ENCODE measurements at regions not wholly inside any gene's neighbourhood (a gene's known extent, or its start where the extent isn't known, plus 50 kb on each side); places are given as distances from the start of the nearest gene placed in this dataset.

DNA sequence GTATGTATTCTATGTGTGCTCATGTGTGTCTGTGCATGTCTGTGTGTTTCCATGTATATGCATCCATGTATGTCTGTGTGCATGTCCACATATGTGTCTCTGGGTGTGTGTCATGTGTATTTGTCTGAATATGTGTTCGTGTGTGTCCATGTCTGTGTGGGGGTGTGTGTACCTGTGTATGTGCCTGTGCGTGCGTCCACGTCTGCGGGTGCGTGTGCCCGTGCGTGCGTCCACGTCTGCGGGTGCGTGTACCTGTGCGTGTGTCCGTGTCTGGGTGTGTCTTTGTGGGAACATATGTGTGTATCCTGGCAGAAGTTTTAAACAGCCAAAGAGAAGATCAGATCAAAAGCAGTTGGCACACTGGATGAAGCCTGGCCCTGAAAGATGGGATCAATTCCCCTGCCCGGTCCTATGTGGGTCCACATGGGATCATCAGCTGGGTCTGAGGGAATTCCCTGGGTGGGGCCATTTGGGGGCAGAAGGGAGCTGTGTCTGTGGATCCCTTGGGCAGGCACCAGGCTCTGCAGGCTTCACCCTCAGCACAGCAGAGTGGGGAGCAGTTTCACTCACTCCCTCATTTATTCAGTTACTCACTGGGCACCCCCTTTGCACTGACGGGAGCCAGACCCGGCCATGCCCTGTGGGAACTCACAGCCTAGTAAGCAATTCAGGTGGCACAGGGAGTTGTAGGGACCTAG lies 167.4 kb downstream of the MN1 start:
- no peaks in the 10 kb centered on the region for H3K4me1 Mint-ChIP-seq
- CTCF ChIA-PET, result no interaction called here
- H3K4me3 Mint-ChIP-seq, result no peak overlapping the region
- peaks cover 0 to 10% (median 0%) of the 10 kb centered on the region in 3 donors for H3K9me3 ChIP-seq (ENCODE audit: control extremely low read depth in 1 of 3, control insufficient read depth in 2 of 3, insufficient read depth in 1 of 3, low read length in 2 of 3)
- H3K9ac ChIP-seq (ENCODE audit: low read length), result no peak overlapping the region
- H3K9me3 Mint-ChIP-seq (ENCODE audit: insufficient read depth), result peaks cover 4% of the 10 kb centered on the region
- ATAC-seq (ENCODE audit: low read depth) (no peak), DNase-seq (no peak)
- H3K4me2 ChIP-seq (replicated peaks; ENCODE audit: low read depth, low read length, poor library complexity, severe bottlenecking), result no peak overlapping the region
- no peak overlapping the region for H3K27ac ChIP-seq (ENCODE audit: low read length in 2 of 2)
- H3K79me2 ChIP-seq (ENCODE audit: control insufficient read depth, insufficient read depth, low read length), result no peaks in the 10 kb centered on the region
- peaks cover 0 to 5% (median 0%) of the 10 kb centered on the region in 4 experiments for H3K27me3 ChIP-seq (replicated peaks in 1 of 4; ENCODE audit: control extremely low read depth in 1 of 4, control insufficient read depth in 3 of 4, insufficient read depth in 4 of 4, low read length in 3 of 4)
- H3K4me1 ChIP-seq (ENCODE audit: control insufficient read depth in 2 of 2, insufficient read depth in 2 of 2, low read length in 2 of 2), result no peaks in the 10 kb centered on the region
- TF ChIP-seq, protein P1, sequence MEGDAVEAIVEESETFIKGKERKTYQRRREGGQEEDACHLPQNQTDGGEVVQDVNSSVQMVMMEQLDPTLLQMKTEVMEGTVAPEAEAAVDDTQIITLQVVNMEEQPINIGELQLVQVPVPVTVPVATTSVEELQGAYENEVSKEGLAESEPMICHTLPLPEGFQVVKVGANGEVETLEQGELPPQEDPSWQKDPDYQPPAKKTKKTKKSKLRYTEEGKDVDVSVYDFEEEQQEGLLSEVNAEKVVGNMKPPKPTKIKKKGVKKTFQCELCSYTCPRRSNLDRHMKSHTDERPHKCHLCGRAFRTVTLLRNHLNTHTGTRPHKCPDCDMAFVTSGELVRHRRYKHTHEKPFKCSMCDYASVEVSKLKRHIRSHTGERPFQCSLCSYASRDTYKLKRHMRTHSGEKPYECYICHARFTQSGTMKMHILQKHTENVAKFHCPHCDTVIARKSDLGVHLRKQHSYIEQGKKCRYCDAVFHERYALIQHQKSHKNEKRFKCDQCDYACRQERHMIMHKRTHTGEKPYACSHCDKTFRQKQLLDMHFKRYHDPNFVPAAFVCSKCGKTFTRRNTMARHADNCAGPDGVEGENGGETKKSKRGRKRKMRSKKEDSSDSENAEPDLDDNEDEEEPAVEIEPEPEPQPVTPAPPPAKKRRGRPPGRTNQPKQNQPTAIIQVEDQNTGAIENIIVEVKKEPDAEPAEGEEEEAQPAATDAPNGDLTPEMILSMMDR (IDR thresholded peaks at IDR 0.05), result no peak
- no peak for TF ChIP-seq EZH2 (IDR thresholded peaks at IDR 0.05; ENCODE audit: borderline replicate concordance, insufficient read depth, low read depth, low read length, poor library complexity, severe bottlenecking)
- peaks cover 25% of the 10 kb centered on the region for H3K27me3 Mint-ChIP-seq
- WGBS (ENCODE audit: insufficient coverage), result 92% methylated on average over 16 of the region's 17 CpGs
- no peak overlapping the region for H3K27ac Mint-ChIP-seq
- POLR2A ChIA-PET, result no interaction called here
- H2AFZ ChIP-seq (ENCODE audit: insufficient read depth, low read depth, low read length, poor library complexity, severe bottlenecking), result no peak overlapping the region
- no peaks in the 10 kb centered on the region for H4K20me1 ChIP-seq (ENCODE audit: control insufficient read depth, insufficient read depth, low read length, poor library complexity, severe bottlenecking)
- intact Hi-C loops (cut with micrococcal nuclease), result no loop called here
- H3K4me3 ChIP-seq (ENCODE audit: control extremely low read depth in 1 of 5, extremely low read depth in 1 of 5, insufficient read depth in 1 of 5, low read depth in 2 of 5, low read length in 4 of 5), result no peak overlapping the region
- H3K36me3 ChIP-seq (replicated peaks in 1 of 2; ENCODE audit: control extremely low read depth in 1 of 2, control insufficient read depth in 1 of 2, extremely low read depth in 1 of 2, insufficient read depth in 2 of 2, low read length in 1 of 2), result no peaks in the 10 kb centered on the region

DNA sequence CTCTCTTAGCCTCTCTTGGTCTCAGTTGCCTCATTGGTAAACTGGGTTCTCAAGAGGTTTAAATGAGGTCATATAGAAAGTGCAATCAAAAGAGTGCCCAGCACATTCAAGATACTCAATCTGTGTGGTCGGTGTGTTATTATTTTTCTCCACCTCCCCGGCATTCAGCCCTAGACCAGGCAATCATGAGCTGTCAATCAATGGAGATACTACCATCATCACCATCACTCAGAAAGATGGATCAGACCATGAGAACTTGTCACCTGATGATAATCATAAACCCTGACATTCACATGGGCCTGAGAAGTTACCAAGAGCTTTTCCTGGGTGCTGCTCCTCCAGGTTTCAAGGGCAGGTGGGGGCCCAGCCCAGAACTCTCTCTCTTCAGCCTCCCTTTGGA lies 166.1 kb downstream of the MN1 start:
- H3K27me3 Mint-ChIP-seq, result peaks cover 25% of the 10 kb centered on the region
- no peak overlapping the region for H3K4me2 ChIP-seq (replicated peaks; ENCODE audit: low read depth, low read length, poor library complexity, severe bottlenecking)
- no peak for ATAC-seq (ENCODE audit: low read depth)
- H3K4me3 ChIP-seq (ENCODE audit: control extremely low read depth in 1 of 5, extremely low read depth in 1 of 5, insufficient read depth in 1 of 5, low read depth in 2 of 5, low read length in 4 of 5), result no peak overlapping the region
- H3K4me1 Mint-ChIP-seq, result no peaks in the 10 kb centered on the region
- H2AFZ ChIP-seq (ENCODE audit: insufficient read depth, low read depth, low read length, poor library complexity, severe bottlenecking), result no peak overlapping the region
- peaks cover 4% of the 10 kb centered on the region for H3K9me3 Mint-ChIP-seq (ENCODE audit: insufficient read depth)
- H3K9me3 ChIP-seq (ENCODE audit: control extremely low read depth in 1 of 3, control insufficient read depth in 2 of 3, insufficient read depth in 1 of 3, low read length in 2 of 3), result peaks cover 0 to 10% (median 0%) of the 10 kb centered on the region in 3 donors
- no peak overlapping the region for H3K4me3 Mint-ChIP-seq
- H3K9ac ChIP-seq (ENCODE audit: low read length), result no peak overlapping the region
- CTCF ChIA-PET, result no interaction called here
- no peaks in the 10 kb centered on the region for H3K36me3 ChIP-seq (replicated peaks in 1 of 2; ENCODE audit: control extremely low read depth in 1 of 2, control insufficient read depth in 1 of 2, extremely low read depth in 1 of 2, insufficient read depth in 2 of 2, low read length in 1 of 2)
- H3K79me2 ChIP-seq (ENCODE audit: control insufficient read depth, insufficient read depth, low read length), result no peaks in the 10 kb centered on the region
- no peaks in the 10 kb centered on the region for H4K20me1 ChIP-seq (ENCODE audit: control insufficient read depth, insufficient read depth, low read length, poor library complexity, severe bottlenecking)
- TF ChIP-seq, protein P1 (IDR thresholded peaks at IDR 0.05), result no peak
- no peak for TF ChIP-seq EZH2 (IDR thresholded peaks at IDR 0.05; ENCODE audit: borderline replicate concordance, insufficient read depth, low read depth, low read length, poor library complexity, severe bottlenecking)
- POLR2A ChIA-PET, result no interaction called here
- WGBS (ENCODE audit: insufficient coverage), result 90% methylated on average over 2 of the region's 2 CpGs
- H3K4me1 ChIP-seq (ENCODE audit: control insufficient read depth in 2 of 2, insufficient read depth in 2 of 2, low read length in 2 of 2), result no peaks in the 10 kb centered on the region
- peaks cover 0 to 5% (median 0%) of the 10 kb centered on the region in 4 experiments for H3K27me3 ChIP-seq (replicated peaks in 1 of 4; ENCODE audit: control extremely low read depth in 1 of 4, control insufficient read depth in 3 of 4, insufficient read depth in 4 of 4, low read length in 3 of 4)
- H3K27ac Mint-ChIP-seq, result no peak overlapping the region
- H3K27ac ChIP-seq (ENCODE audit: low read length in 2 of 2), result no peak overlapping the region
- no peak for DNase-seq
- intact Hi-C loops (cut with micrococcal nuclease), result no loop called here
